D721Med (cell line): ENCODE measurements at regions not wholly inside any gene's neighbourhood (a gene's known extent, or its start where the extent isn't known, plus 50 kb on each side); places are given as distances from the start of the nearest gene placed in this dataset.

Experiments
- DNase-seq: peaks from one replicate; pipeline ENCODE4 v3.0.0; 2011; ENCODE audit warnings: low spot score; ENCODE audit not compliant: insufficient read length
- FAIRE-seq: peaks from 2 replicates; lab custom pipeline; 2011; peaks lifted over from hg19 to GRCh38; lab: Jason Lieb, UNC
- TF ChIP-seq, protein P1 (sequence below): IDR thresholded peaks from 2 replicates; pipeline ENCODE4 v1.5.1; 2012; ENCODE audit warnings: mild to moderate bottlenecking, control low read depth; ENCODE audit not compliant: insufficient read depth; ENCODE audit errors: missing control alignments

DNA sequence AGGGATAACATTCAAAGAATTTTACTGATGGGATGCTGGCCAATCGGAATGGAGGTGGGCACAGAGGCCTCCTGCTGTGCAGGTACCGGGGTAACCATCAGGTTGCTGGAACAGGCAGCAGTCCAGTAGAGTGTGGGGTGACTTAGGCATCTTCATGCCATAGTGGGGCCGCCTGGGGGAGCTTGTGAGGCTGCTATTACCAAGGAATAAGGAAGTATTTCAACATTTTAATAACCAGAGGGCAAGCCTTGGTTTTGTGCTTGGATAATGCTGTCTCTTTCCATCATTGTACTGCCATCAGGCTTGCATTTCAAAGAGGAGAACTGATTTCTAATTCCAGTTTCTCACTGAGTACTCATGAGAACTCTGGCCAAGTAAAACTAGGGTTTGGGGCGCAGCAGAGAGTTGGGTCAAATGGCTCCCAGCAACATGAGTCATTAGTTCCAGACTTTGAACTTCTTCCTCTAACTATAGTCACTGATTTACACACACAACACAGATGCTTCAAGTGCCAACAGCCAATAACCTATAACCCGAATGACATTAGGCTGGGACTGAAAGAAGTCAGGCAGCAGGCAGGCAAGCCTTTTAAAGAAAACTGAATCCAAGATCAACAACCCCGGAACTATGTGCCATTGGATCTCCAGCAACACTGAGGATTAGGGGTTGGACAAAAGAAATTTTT, 56.1 kb upstream of the FHL2 start:
- FAIRE-seq (no peak), DNase-seq (no peak)

GRCh38 chr2:105451571-105452166, 52.8 kb upstream of the FHL2 start:
- TF ChIP-seq, protein P1, sequence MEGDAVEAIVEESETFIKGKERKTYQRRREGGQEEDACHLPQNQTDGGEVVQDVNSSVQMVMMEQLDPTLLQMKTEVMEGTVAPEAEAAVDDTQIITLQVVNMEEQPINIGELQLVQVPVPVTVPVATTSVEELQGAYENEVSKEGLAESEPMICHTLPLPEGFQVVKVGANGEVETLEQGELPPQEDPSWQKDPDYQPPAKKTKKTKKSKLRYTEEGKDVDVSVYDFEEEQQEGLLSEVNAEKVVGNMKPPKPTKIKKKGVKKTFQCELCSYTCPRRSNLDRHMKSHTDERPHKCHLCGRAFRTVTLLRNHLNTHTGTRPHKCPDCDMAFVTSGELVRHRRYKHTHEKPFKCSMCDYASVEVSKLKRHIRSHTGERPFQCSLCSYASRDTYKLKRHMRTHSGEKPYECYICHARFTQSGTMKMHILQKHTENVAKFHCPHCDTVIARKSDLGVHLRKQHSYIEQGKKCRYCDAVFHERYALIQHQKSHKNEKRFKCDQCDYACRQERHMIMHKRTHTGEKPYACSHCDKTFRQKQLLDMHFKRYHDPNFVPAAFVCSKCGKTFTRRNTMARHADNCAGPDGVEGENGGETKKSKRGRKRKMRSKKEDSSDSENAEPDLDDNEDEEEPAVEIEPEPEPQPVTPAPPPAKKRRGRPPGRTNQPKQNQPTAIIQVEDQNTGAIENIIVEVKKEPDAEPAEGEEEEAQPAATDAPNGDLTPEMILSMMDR = no peak
- FAIRE-seq (no peak), DNase-seq (no peak)

More for the DNA sequence above, 56.1 kb upstream of the FHL2 start:
- TF ChIP-seq, protein P1 = no peak

GRCh38 chr2:105450471-105450870, 51.6 kb upstream of the FHL2 start:
- TF ChIP-seq, protein P1 = no peak
- no peak for DNase-seq
- FAIRE-seq = no peak

DNA sequence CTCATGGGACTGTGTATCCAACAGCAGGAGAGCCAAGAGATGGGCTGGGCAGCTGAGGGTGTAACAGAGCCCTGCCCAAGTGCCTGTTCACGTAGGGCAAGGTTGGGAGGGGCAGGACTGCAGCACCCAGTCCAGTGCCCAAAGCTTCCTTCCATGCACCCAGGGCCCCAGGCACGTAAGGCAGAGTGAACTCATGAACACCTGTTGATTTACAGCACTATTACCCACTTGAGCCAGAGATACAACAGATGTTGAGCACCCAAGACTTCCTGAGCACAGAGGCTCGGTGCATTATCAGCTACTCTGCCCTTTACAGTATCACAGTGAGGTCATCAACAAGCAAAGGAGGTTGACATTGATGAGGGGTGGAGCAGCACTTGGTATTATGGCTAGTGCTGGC, 50.2 kb upstream of the FHL2 start:
- TF ChIP-seq, protein P1 = no peak
- FAIRE-seq (no peak), DNase-seq (no peak)
